ENCODE measurements at regions not wholly inside any gene's neighbourhood (a gene's known extent, or its start where the extent isn't known, plus 50 kb on each side); places are given as distances from the start of the nearest gene placed in this dataset.

- TF ChIP-seq POLR2A (IDR thresholded peaks at IDR 0.05; ENCODE audit: low read length) (no peak), GATA1 (IDR thresholded peaks at IDR 0.05; ENCODE audit: low read depth, low read length) (no peak)
Measured at GRCh38 chr1:36705629-36706028, 222.9 kb upstream of the CSF3R start.

Measured in erythroblast (primary cell).